Neural cell (in vitro differentiated cells): ENCODE measurements at regions not wholly inside any gene's neighbourhood (a gene's known extent, or its start where the extent isn't known, plus 50 kb on each side); places are given as distances from the start of the nearest gene placed in this dataset.

Experiments
- CTCF ChIP-seq: fragments of 450-650 bp; IDR thresholded peaks from 2 replicates; pipeline ENCODE4 v1.5.1; 2014; ENCODE audit warnings: antibody characterized with exemption, mild to moderate bottlenecking, moderate library complexity; ENCODE audit not compliant: poor library complexity, severe bottlenecking
- EZH2 ChIP-seq: fragments of 200-600, 300-800 bp; shearing (Covaris generic), sonication (generic); IDR thresholded peaks from 2 replicates; pipeline ENCODE4 v1.6.1; 2014; ENCODE audit warnings: antibody characterized with exemption, low read length, borderline replicate concordance, mild to moderate bottlenecking; ENCODE audit not compliant: insufficient read depth, poor library complexity, severe bottlenecking

- TF ChIP-seq CTCF, result no peak
- no peak for TF ChIP-seq EZH2
Measured at GRCh38 chr5:18800293-18801025, 1166.2 kb downstream of the TAF11L14 start.
